ENCODE measurements at regions not wholly inside any gene's neighbourhood (a gene's known extent, or its start where the extent isn't known, plus 50 kb on each side); places are given as distances from the start of the nearest gene placed in this dataset.

DNA sequence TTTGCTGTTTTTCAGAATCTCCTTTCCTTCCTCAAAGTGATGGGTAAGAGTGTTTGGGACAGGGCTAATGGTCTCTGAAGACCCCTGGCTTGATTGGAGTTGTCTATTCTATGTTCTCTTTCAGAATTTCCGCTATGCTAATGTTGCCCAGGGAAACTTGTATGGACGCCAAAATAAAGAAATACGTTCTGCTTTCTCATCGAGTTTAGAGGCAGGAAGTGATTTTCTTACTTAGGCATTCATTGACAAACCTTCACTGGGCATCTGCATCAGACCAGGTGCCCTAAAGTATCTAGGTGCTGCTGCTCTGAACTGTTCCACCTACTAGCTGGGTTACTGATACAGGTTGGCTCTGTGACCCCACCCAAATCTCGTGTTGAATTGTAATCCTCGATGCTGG lies 787.9 kb upstream of the EEF2KMT start:
- RAD21 ChIA-PET (ENCODE audit: low non-redundant PET in 1 of 2, low total read pairs in 2 of 2, uncharacterized antibody in 2 of 2, unreplicated experiment in 2 of 2): no interaction called here
- Histone ChIP-seq H3K4me2 (ENCODE audit: low read length) (no peak overlapping the region), H2AFZ (ENCODE audit: low read depth, low read length, poor library complexity, severe bottlenecking) (no peak overlapping the region), H3K4me3 (replicated peaks in 1 of 2; ENCODE audit: low read depth in 1 of 2, low read length in 2 of 2) (no peak overlapping the region), H3K9ac (ENCODE audit: low read length) (no peak overlapping the region), H3K36me3 (ENCODE audit: control insufficient read depth in 1 of 2, insufficient read depth in 2 of 2, low read length in 2 of 2) (no peaks in the 10 kb centered on the region), H3K4me1 (ENCODE audit: control insufficient read depth in 1 of 2, insufficient read depth in 2 of 2, low read length in 2 of 2) (no peaks in the 10 kb centered on the region), H3K27me3 (ENCODE audit: insufficient read depth, low read length) (no peaks in the 10 kb centered on the region), H3K9me3 (ENCODE audit: control insufficient read depth in 1 of 2, insufficient read depth in 1 of 2, low read depth in 1 of 2, low read length in 2 of 2) (peaks cover 0 to 8% of the 10 kb centered on the region in 2 experiments; a peak in 1 of 4 replicates), H3K27ac (ENCODE audit: low read depth, low read length) (no peak overlapping the region), H4K20me1 (ENCODE audit: insufficient read depth) (no peaks in the 10 kb centered on the region), H3K79me2 (ENCODE audit: insufficient read depth, low read length) (no peaks in the 10 kb centered on the region), H3K9me2 (ENCODE audit: insufficient read depth) (no peaks in the 10 kb centered on the region)
- POLR2A ChIA-PET: no interaction called here
- TF ChIP-seq EZH2 (IDR thresholded peaks at IDR 0.05) (no peak), SIN3A (IDR thresholded peaks at IDR 0.05; ENCODE audit: low read depth) (no peak), CEBPB (IDR thresholded peaks at IDR 0.05; ENCODE audit: low read depth) (no peak), POLR2A (IDR thresholded peaks at IDR 0.05; ENCODE audit: borderline replicate concordance, extremely low read depth, insufficient read depth, insufficient read length) (no peak), ZFX (IDR thresholded peaks at IDR 0.05) (no peak)
- TF ChIP-seq, protein P1, sequence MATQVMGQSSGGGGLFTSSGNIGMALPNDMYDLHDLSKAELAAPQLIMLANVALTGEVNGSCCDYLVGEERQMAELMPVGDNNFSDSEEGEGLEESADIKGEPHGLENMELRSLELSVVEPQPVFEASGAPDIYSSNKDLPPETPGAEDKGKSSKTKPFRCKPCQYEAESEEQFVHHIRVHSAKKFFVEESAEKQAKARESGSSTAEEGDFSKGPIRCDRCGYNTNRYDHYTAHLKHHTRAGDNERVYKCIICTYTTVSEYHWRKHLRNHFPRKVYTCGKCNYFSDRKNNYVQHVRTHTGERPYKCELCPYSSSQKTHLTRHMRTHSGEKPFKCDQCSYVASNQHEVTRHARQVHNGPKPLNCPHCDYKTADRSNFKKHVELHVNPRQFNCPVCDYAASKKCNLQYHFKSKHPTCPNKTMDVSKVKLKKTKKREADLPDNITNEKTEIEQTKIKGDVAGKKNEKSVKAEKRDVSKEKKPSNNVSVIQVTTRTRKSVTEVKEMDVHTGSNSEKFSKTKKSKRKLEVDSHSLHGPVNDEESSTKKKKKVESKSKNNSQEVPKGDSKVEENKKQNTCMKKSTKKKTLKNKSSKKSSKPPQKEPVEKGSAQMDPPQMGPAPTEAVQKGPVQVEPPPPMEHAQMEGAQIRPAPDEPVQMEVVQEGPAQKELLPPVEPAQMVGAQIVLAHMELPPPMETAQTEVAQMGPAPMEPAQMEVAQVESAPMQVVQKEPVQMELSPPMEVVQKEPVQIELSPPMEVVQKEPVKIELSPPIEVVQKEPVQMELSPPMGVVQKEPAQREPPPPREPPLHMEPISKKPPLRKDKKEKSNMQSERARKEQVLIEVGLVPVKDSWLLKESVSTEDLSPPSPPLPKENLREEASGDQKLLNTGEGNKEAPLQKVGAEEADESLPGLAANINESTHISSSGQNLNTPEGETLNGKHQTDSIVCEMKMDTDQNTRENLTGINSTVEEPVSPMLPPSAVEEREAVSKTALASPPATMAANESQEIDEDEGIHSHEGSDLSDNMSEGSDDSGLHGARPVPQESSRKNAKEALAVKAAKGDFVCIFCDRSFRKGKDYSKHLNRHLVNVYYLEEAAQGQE (IDR thresholded peaks at IDR 0.05; ENCODE audit: low read depth): no peak
- TF ChIP-seq, protein P2, sequence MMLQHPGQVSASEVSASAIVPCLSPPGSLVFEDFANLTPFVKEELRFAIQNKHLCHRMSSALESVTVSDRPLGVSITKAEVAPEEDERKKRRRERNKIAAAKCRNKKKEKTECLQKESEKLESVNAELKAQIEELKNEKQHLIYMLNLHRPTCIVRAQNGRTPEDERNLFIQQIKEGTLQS (IDR thresholded peaks at IDR 0.05): no peak
- no peak for DNase-seq (ENCODE audit: low read depth, low spot score)
- no peak for ATAC-seq
- CTCF ChIA-PET: no interaction called here
- intact Hi-C loops (cut with micrococcal nuclease): no loop called here
- BruUV-seq (replicated peaks): no TSS peak

DNA sequence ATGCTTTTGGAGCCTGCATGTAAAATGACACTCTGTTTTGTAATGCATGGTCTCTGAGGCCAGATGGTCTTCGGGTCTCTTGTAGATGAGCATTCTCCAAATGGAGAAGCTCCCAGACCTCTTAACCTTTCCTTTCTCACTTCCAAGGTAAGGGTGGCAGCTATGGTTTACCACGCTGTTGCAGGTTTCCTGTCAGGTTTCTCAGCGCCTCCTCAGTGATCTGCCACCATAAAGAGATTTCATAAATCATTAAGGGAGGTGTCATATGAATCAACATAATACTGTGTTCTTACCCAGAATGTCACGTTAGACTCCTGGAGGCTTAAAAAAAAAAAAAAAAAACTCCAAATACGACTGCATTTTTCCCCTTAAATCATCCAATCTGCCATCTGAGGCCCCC lies 787.4 kb upstream of the EEF2KMT start:
- Histone ChIP-seq H3K79me2 (ENCODE audit: insufficient read depth, low read length) (no peaks in the 10 kb centered on the region), H2AFZ (ENCODE audit: low read depth, low read length, poor library complexity, severe bottlenecking) (no peak overlapping the region), H3K9me2 (ENCODE audit: insufficient read depth) (no peaks in the 10 kb centered on the region), H3K36me3 (ENCODE audit: control insufficient read depth in 1 of 2, insufficient read depth in 2 of 2, low read length in 2 of 2) (no peaks in the 10 kb centered on the region), H3K9ac (ENCODE audit: low read length) (no peak overlapping the region), H3K4me3 (replicated peaks in 1 of 2; ENCODE audit: low read depth in 1 of 2, low read length in 2 of 2) (no peak overlapping the region), H3K9me3 (ENCODE audit: control insufficient read depth in 1 of 2, insufficient read depth in 1 of 2, low read depth in 1 of 2, low read length in 2 of 2) (peaks cover 0 to 8% of the 10 kb centered on the region in 2 experiments; a peak in 2 of 4 replicates), H3K27me3 (ENCODE audit: insufficient read depth, low read length) (no peaks in the 10 kb centered on the region), H3K4me1 (ENCODE audit: control insufficient read depth in 1 of 2, insufficient read depth in 2 of 2, low read length in 2 of 2) (no peaks in the 10 kb centered on the region), H3K27ac (ENCODE audit: low read depth, low read length) (no peak overlapping the region), H3K4me2 (ENCODE audit: low read length) (no peak overlapping the region), H4K20me1 (ENCODE audit: insufficient read depth) (no peaks in the 10 kb centered on the region)
- ATAC-seq (no peak), DNase-seq (ENCODE audit: low read depth, low spot score) (no peak)
- POLR2A ChIA-PET: no interaction called here
- BruUV-seq (replicated peaks): no TSS peak
- no peak for TF ChIP-seq SP1 (IDR thresholded peaks at IDR 0.05; ENCODE audit: low read depth)
- no peak for TF ChIP-seq ZFX (IDR thresholded peaks at IDR 0.05)
- TF ChIP-seq EZH2phosphoT487 (IDR thresholded peaks at IDR 0.05; ENCODE audit: borderline replicate concordance): no peak
- TF ChIP-seq SIN3A (IDR thresholded peaks at IDR 0.05; ENCODE audit: low read depth): no peak
- TF ChIP-seq, protein P3, sequence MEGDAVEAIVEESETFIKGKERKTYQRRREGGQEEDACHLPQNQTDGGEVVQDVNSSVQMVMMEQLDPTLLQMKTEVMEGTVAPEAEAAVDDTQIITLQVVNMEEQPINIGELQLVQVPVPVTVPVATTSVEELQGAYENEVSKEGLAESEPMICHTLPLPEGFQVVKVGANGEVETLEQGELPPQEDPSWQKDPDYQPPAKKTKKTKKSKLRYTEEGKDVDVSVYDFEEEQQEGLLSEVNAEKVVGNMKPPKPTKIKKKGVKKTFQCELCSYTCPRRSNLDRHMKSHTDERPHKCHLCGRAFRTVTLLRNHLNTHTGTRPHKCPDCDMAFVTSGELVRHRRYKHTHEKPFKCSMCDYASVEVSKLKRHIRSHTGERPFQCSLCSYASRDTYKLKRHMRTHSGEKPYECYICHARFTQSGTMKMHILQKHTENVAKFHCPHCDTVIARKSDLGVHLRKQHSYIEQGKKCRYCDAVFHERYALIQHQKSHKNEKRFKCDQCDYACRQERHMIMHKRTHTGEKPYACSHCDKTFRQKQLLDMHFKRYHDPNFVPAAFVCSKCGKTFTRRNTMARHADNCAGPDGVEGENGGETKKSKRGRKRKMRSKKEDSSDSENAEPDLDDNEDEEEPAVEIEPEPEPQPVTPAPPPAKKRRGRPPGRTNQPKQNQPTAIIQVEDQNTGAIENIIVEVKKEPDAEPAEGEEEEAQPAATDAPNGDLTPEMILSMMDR (IDR thresholded peaks at IDR 0.05 in 2 of 3, conservative IDR thresholded peaks at IDR 0.05 in 1 of 3; ENCODE audit: borderline replicate concordance in 1 of 3, insufficient read depth in 1 of 3, low read depth in 2 of 3, low read length in 2 of 3): no peak
- TF ChIP-seq CBX3 (IDR thresholded peaks at IDR 0.05; ENCODE audit: low read depth): no peak
- no peak for TF ChIP-seq SRF (IDR thresholded peaks at IDR 0.05; ENCODE audit: low read depth)
- TF ChIP-seq, protein P2 (IDR thresholded peaks at IDR 0.05): no peak
- no peak for TF ChIP-seq POLR2AphosphoS5 (IDR thresholded peaks at IDR 0.05; ENCODE audit: low read depth, low read length)
- CTCF ChIA-PET: no interaction called here
- RAD21 ChIA-PET (ENCODE audit: low non-redundant PET in 1 of 2, low total read pairs in 2 of 2, uncharacterized antibody in 2 of 2, unreplicated experiment in 2 of 2): no interaction called here
- intact Hi-C loops (cut with micrococcal nuclease): no loop called here
